Stimulated activated naive CD8-positive, alpha-beta T cell treated with anti-CD3 and anti-CD28 coated beads, Interleukin-15, amount 100 ng/mL, for 72 hours (primary cell): ENCODE measurements at regions not wholly inside any gene's neighbourhood (a gene's known extent, or its start where the extent isn't known, plus 50 kb on each side); places are given as distances from the start of the nearest gene placed in this dataset.
"Not testable (repeated sequence)": the region's sequence is repeated elsewhere in the genome, so short reads cannot be mapped to it uniquely, and the experiment has no call there.

Experiments used
- ATAC-seq: fragments of 150-1000 bp; cut with Tn5 transposase; 2 replicates; pipeline ENCODE4 v1.10.0; 2021; ENCODE audit warnings: mild to moderate bottlenecking, moderate library complexity
- DNase-seq, 2 donors: peaks; one replicate each; pipeline ENCODE4 v3.0.0; 2021 to 2022
- H3K27ac Mint-ChIP-seq, 2 donors: one replicate each; pipeline ENCODE4 v1.8.0; 2022; ENCODE audit warnings: mild to moderate bottlenecking in 2 of 2, mixed read lengths in 2 of 2, moderate library complexity in 2 of 2
- H3K27me3 Mint-ChIP-seq: one replicate; pipeline ENCODE4 v1.8.0; 2022; ENCODE audit warnings: mixed read lengths
- H3K4me1 Mint-ChIP-seq: one replicate; pipeline ENCODE4 v1.8.0; 2022; ENCODE audit warnings: mild to moderate bottlenecking, mixed read lengths
- H3K4me3 Mint-ChIP-seq, 2 donors: one replicate each; pipeline ENCODE4 v1.8.0; 2022; ENCODE audit warnings: mild to moderate bottlenecking in 2 of 2, mixed read lengths in 2 of 2, moderate library complexity in 1 of 2
- H3K9me3 Mint-ChIP-seq, 2 donors: one replicate each; pipeline ENCODE4 v1.8.0; 2022; ENCODE audit warnings: mixed read lengths in 2 of 2

- not testable (repeated sequence) for H3K9me3 Mint-ChIP-seq, H3K27me3 Mint-ChIP-seq, DNase-seq, ATAC-seq, H3K4me3 Mint-ChIP-seq, H3K4me1 Mint-ChIP-seq, H3K27ac Mint-ChIP-seq
Observed at GRCh38 chr4:119437515-119437914, 115.6 kb upstream of the FABP2 start.

- not testable (repeated sequence) for ATAC-seq, DNase-seq, H3K4me3 Mint-ChIP-seq, H3K4me1 Mint-ChIP-seq, H3K27me3 Mint-ChIP-seq, H3K9me3 Mint-ChIP-seq
- peak overlapping the region; percentile 7 to 61 for H3K27ac Mint-ChIP-seq
Observed at GRCh38 chr4:119408561-119409224, 86.8 kb upstream of the FABP2 start.

- not testable (repeated sequence) for H3K4me1 Mint-ChIP-seq, ATAC-seq, H3K9me3 Mint-ChIP-seq, H3K27me3 Mint-ChIP-seq, H3K4me3 Mint-ChIP-seq, DNase-seq
- H3K27ac Mint-ChIP-seq = peak overlapping the region in 1 of 2 donors; percentile 71
Observed at GRCh38 chr4:119406721-119407460, 85.0 kb upstream of the FABP2 start.

- H3K27ac Mint-ChIP-seq, H3K27me3 Mint-ChIP-seq, ATAC-seq, DNase-seq, H3K4me3 Mint-ChIP-seq, H3K4me1 Mint-ChIP-seq, H3K9me3 Mint-ChIP-seq: not testable (repeated sequence)
Observed at GRCh38 chr4:119406041-119406440, 84.1 kb upstream of the FABP2 start.

- H3K27me3 Mint-ChIP-seq, H3K4me3 Mint-ChIP-seq, H3K4me1 Mint-ChIP-seq, H3K9me3 Mint-ChIP-seq, ATAC-seq, H3K27ac Mint-ChIP-seq, DNase-seq: not testable (repeated sequence)
Observed at GRCh38 chr4:119402322-119403308, 80.7 kb upstream of the FABP2 start.

- not testable (repeated sequence) for DNase-seq, H3K27ac Mint-ChIP-seq, ATAC-seq, H3K4me1 Mint-ChIP-seq, H3K9me3 Mint-ChIP-seq, H3K4me3 Mint-ChIP-seq, H3K27me3 Mint-ChIP-seq
Observed at GRCh38 chr4:119395701-119396100, 73.8 kb upstream of the FABP2 start.

- no peaks in the 10 kb centered on the region for H3K27me3 Mint-ChIP-seq
- H3K9me3 Mint-ChIP-seq = no peaks in the 10 kb centered on the region
- H3K4me1 Mint-ChIP-seq = no peaks in the 10 kb centered on the region
Observed at GRCh38 chr4:119394826-119395225, 72.9 kb upstream of the FABP2 start.

GRCh38 chr4:119388791-119389190, 66.9 kb upstream of the FABP2 start:
- H3K27me3 Mint-ChIP-seq, H3K4me3 Mint-ChIP-seq, ATAC-seq, DNase-seq, H3K27ac Mint-ChIP-seq, H3K4me1 Mint-ChIP-seq: not testable (repeated sequence)
- peaks cover 0 to 11% of the 10 kb centered on the region in 2 donors for H3K9me3 Mint-ChIP-seq

More at GRCh38 chr4:119394826-119395225, 72.9 kb upstream of the FABP2 start:
- ATAC-seq = no peak
- Mint-ChIP-seq H3K27ac (no peak overlapping the region), H3K4me3 (no peak overlapping the region)
- no peak for DNase-seq

GRCh38 chr4:119374616-119375015, 52.7 kb upstream of the FABP2 start:
- H3K9me3 Mint-ChIP-seq, H3K27me3 Mint-ChIP-seq: not testable (repeated sequence)
- peak; percentile 46 for ATAC-seq
- Mint-ChIP-seq H3K4me1 (peaks cover 28% of the 10 kb centered on the region), H3K4me3 (peak overlapping the region in 1 of 2 donors; percentile 16), H3K27ac (peak overlapping the region in 1 of 2 donors; percentile 38)
- DNase-seq = peak in 1 of 2 donors; percentile 8

GRCh38 chr4:119372316-119373062, 50.6 kb upstream of the FABP2 start:
- not testable (repeated sequence) for H3K27ac Mint-ChIP-seq, ATAC-seq, H3K9me3 Mint-ChIP-seq, H3K4me3 Mint-ChIP-seq, DNase-seq, H3K27me3 Mint-ChIP-seq
- H3K4me1 Mint-ChIP-seq = peaks cover 28% of the 10 kb centered on the region
